ENCODE measurements at regions not wholly inside any gene's neighbourhood (a gene's known extent, or its start where the extent isn't known, plus 50 kb on each side); places are given as distances from the start of the nearest gene placed in this dataset.

GRCh38 chr11:21806947-21807346 is 385.9 kb upstream of the ANO5 start:
- TF ChIP-seq HMG20A (CRISPR knock-in tag; conservative IDR thresholded peaks at IDR 0.05): no peak
- no peak for TF ChIP-seq BHLHE40 (IDR thresholded peaks at IDR 0.05; ENCODE audit: low read length)
